NOMO-1 (cell line): ENCODE measurements at regions not wholly inside any gene's neighbourhood (a gene's known extent, or its start where the extent isn't known, plus 50 kb on each side); places are given as distances from the start of the nearest gene placed in this dataset.

Experiments used
- DNase-seq, 2 experiments: peaks; one replicate each; lab custom pipeline; 2025; ENCODE audit not compliant: unreplicated experiment in 2 of 2; lab: John Stamatoyannopoulos, UW

- no peak for DNase-seq
Measured at GRCh38 chr5:61683148-61683547, 351.1 kb downstream of the ZSWIM6 start.

- no peak for DNase-seq
Measured at GRCh38 chr5:61683926-61684325, 351.9 kb downstream of the ZSWIM6 start.

- DNase-seq: no peak
Measured at GRCh38 chr5:61686491-61687257, 354.6 kb downstream of the ZSWIM6 start.

GRCh38 chr5:61687371-61687770 lies 355.3 kb downstream of the ZSWIM6 start:
- no peak for DNase-seq

GRCh38 chr5:61689153-61689846 lies 357.2 kb downstream of the ZSWIM6 start:
- DNase-seq: no peak

- no peak for DNase-seq
Measured at GRCh38 chr5:61697809-61698558, 365.9 kb downstream of the ZSWIM6 start.

- no peak for DNase-seq
Measured at GRCh38 chr5:61701877-61702602, 370.0 kb downstream of the ZSWIM6 start.

GRCh38 chr5:61702784-61703183 lies 370.7 kb downstream of the ZSWIM6 start:
- no peak for DNase-seq

GRCh38 chr5:61704289-61704688 lies 372.2 kb downstream of the ZSWIM6 start:
- DNase-seq: no peak

GRCh38 chr5:61706751-61707150 lies 374.7 kb downstream of the ZSWIM6 start:
- no peak for DNase-seq

- no peak for DNase-seq
Measured at GRCh38 chr5:61719124-61719523, 387.1 kb downstream of the ZSWIM6 start.

GRCh38 chr5:61720829-61721228 lies 388.8 kb downstream of the ZSWIM6 start:
- DNase-seq: no peak

GRCh38 chr5:61724102-61724501 lies 392.0 kb downstream of the ZSWIM6 start:
- DNase-seq: no peak

GRCh38 chr5:61728287-61728686 lies 396.2 kb downstream of the ZSWIM6 start:
- no peak for DNase-seq

GRCh38 chr5:61730866-61731265 lies 398.8 kb downstream of the ZSWIM6 start:
- DNase-seq: no peak

- no peak for DNase-seq
Measured at GRCh38 chr5:61731267-61731945, 399.3 kb downstream of the ZSWIM6 start.

GRCh38 chr5:61731946-61732314 lies 399.9 kb downstream of the ZSWIM6 start:
- DNase-seq: no peak

- DNase-seq: no peak
Measured at GRCh38 chr5:61732369-61732768, 400.3 kb downstream of the ZSWIM6 start.

- DNase-seq: no peak
Measured at GRCh38 chr5:61732796-61733195, 400.7 kb downstream of the ZSWIM6 start.

GRCh38 chr5:61734001-61734400 lies 401.9 kb downstream of the ZSWIM6 start:
- DNase-seq: no peak
